H9 (cell line): ENCODE measurements at regions not wholly inside any gene's neighbourhood (a gene's known extent, or its start where the extent isn't known, plus 50 kb on each side); places are given as distances from the start of the nearest gene placed in this dataset.

Experiments used
- DNase-seq: peaks from one replicate; pipeline ENCODE4 v3.0.0-alpha.2; 2017
- H2AFZ ChIP-seq: one replicate; pipeline ENCODE4 v1.6.1; 2013; ENCODE audit warnings: mild to moderate bottlenecking, low read length, control low read depth, moderate library complexity
- H2AK5ac ChIP-seq: 2 replicates; pipeline ENCODE4 v1.6.1; 2013; ENCODE audit warnings: low read length, control low read depth, mixed read lengths; ENCODE audit not compliant: insufficient read length
- H2BK120ac ChIP-seq: one replicate; pipeline ENCODE4 v1.6.1; 2013; ENCODE audit warnings: low read depth, mild to moderate bottlenecking, low read length, control low read depth, inconsistent platforms; ENCODE audit not compliant: poor library complexity, severe bottlenecking
- H2BK12ac ChIP-seq: 2 replicates; pipeline ENCODE4 v1.6.1; 2013; ENCODE audit warnings: low read length, control low read depth, mixed read lengths, low read depth; ENCODE audit not compliant: insufficient read length
- H2BK15ac ChIP-seq: 2 replicates; pipeline ENCODE4 v1.6.1; 2013; ENCODE audit warnings: low read depth, low read length, control low read depth
- H2BK20ac ChIP-seq: one replicate; pipeline ENCODE4 v1.6.1; 2013; ENCODE audit warnings: low read depth, mild to moderate bottlenecking, low read length, control low read depth, inconsistent platforms; ENCODE audit not compliant: poor library complexity, severe bottlenecking
- H2BK5ac ChIP-seq: 2 replicates; pipeline ENCODE4 v1.6.1; 2013; ENCODE audit warnings: low read length, control low read depth, mixed read lengths; ENCODE audit not compliant: insufficient read length
- H3K14ac ChIP-seq: 2 replicates; pipeline ENCODE4 v1.6.1; 2013; ENCODE audit warnings: low read length, control low read depth; ENCODE audit not compliant: insufficient read depth
- H3K18ac ChIP-seq: 2 replicates; pipeline ENCODE4 v1.6.1; 2013; ENCODE audit warnings: low read depth, mild to moderate bottlenecking, mixed read lengths, low read length, control low read depth; ENCODE audit not compliant: insufficient read length
- H3K23ac ChIP-seq: 2 replicates; pipeline ENCODE4 v1.6.1; 2013; ENCODE audit warnings: low read length, control low read depth, mixed read lengths, low read depth; ENCODE audit not compliant: insufficient read length
- H3K23me2 ChIP-seq: 2 replicates; pipeline ENCODE4 v1.6.1; 2013; ENCODE audit warnings: low read depth, mild to moderate bottlenecking, mixed read lengths, low read length, control low read depth; ENCODE audit not compliant: insufficient read length, poor library complexity, severe bottlenecking
- H3K27ac ChIP-seq: 2 replicates; pipeline ENCODE4 v1.5.1; 2013; ENCODE audit warnings: low read length, control low read depth, mixed read lengths, low read depth; ENCODE audit not compliant: insufficient read length
- H3K27me3 ChIP-seq: 2 replicates; pipeline ENCODE4 v1.6.1; 2013; ENCODE audit warnings: low read length, control low read depth, inconsistent platforms; ENCODE audit not compliant: insufficient read depth
- H3K4ac ChIP-seq: 2 replicates; pipeline ENCODE4 v1.6.1; 2013; ENCODE audit warnings: low read depth, mild to moderate bottlenecking, control low read depth, inconsistent platforms, low read length, moderate library complexity
- H3K4me1 ChIP-seq: 2 replicates; pipeline ENCODE4 v1.6.1; 2013; ENCODE audit warnings: low read length, control low read depth, inconsistent platforms; ENCODE audit not compliant: insufficient read depth
- H3K4me2 ChIP-seq: 2 replicates; pipeline ENCODE4 v1.6.1; 2013; ENCODE audit warnings: low read length, control low read depth, mixed read lengths; ENCODE audit not compliant: insufficient read length, insufficient read depth
- H3K56ac ChIP-seq: 2 replicates; pipeline ENCODE4 v1.6.1; 2013; ENCODE audit warnings: low read depth, mild to moderate bottlenecking, mixed read lengths, low read length, control low read depth; ENCODE audit not compliant: insufficient read length
- H3K79me1 ChIP-seq: 2 replicates; pipeline ENCODE4 v1.6.1; 2013; ENCODE audit warnings: low read depth, mild to moderate bottlenecking, moderate library complexity, low read length, control low read depth, inconsistent platforms; ENCODE audit not compliant: insufficient read depth, poor library complexity, severe bottlenecking
- H3K79me2 ChIP-seq: 2 replicates; pipeline ENCODE4 v1.6.1; 2013; ENCODE audit warnings: low read length, control low read depth, inconsistent platforms; ENCODE audit not compliant: insufficient read depth
- H3K9ac ChIP-seq: 2 replicates; pipeline ENCODE4 v1.6.1; 2013; ENCODE audit warnings: low read length, control low read depth, mixed read lengths; ENCODE audit not compliant: insufficient read length; ENCODE audit errors: extremely low read depth
- H3K9me3 ChIP-seq: one replicate; pipeline ENCODE4 v1.6.1; 2013; ENCODE audit warnings: low read depth, low read length, inconsistent platforms; ENCODE audit not compliant: control insufficient read depth
- H3T11ph ChIP-seq: one replicate; pipeline ENCODE4 v1.6.1; 2013; ENCODE audit warnings: mild to moderate bottlenecking, low read length, control low read depth, inconsistent platforms
- H4K20me1 ChIP-seq: one replicate; pipeline ENCODE4 v1.6.1; 2013; ENCODE audit not compliant: control insufficient read depth, insufficient read length, insufficient read depth
- H4K5ac ChIP-seq: 2 replicates; pipeline ENCODE4 v1.6.1; 2013; ENCODE audit warnings: low read depth, mild to moderate bottlenecking, mixed read lengths, low read length, control low read depth; ENCODE audit not compliant: insufficient read length
- H4K8ac ChIP-seq: replicated peaks from 2 replicates; pipeline ENCODE4 v1.6.1; 2013; ENCODE audit warnings: low read length, control low read depth, mixed read lengths, low read depth; ENCODE audit not compliant: insufficient read length
- H4K91ac ChIP-seq: 2 replicates; pipeline ENCODE4 v1.6.1; 2013; ENCODE audit warnings: low read depth, mild to moderate bottlenecking, moderate library complexity, mixed read lengths, low read length, control low read depth; ENCODE audit not compliant: insufficient read length
- H3K27ac Mint-ChIP-seq, 3 experiments: 2 replicates in 2 of 3; 3 replicates in 1 of 3; pipeline ENCODE4 v1.8.0; 2020 to 2021; ENCODE audit warnings: mixed read lengths in 3 of 3, mild to moderate bottlenecking in 1 of 3, moderate library complexity in 1 of 3
- H3K27me3 Mint-ChIP-seq: 2 replicates; pipeline ENCODE4 v1.8.0; 2021; ENCODE audit warnings: low read depth, mild to moderate bottlenecking, moderate library complexity, mixed read lengths
- H3K36me3 Mint-ChIP-seq, 3 experiments: 2 replicates in 2 of 3; 3 replicates in 1 of 3; pipeline ENCODE4 v1.8.0; 2020 to 2021; ENCODE audit warnings: low read depth in 3 of 3, mixed read lengths in 3 of 3; ENCODE audit not compliant: insufficient read depth in 1 of 3
- H3K4me1 Mint-ChIP-seq, 2 experiments: 2 replicates each; pipeline ENCODE4 v1.8.0; 2020; ENCODE audit warnings: mixed read lengths in 2 of 2
- H3K4me3 Mint-ChIP-seq, 2 experiments: 2 replicates in 1 of 2; 3 replicates in 1 of 2; pipeline ENCODE4 v1.8.0; 2020 to 2021; ENCODE audit warnings: mild to moderate bottlenecking in 2 of 2, mixed read lengths in 2 of 2, moderate library complexity in 1 of 2
- H3K9me3 Mint-ChIP-seq, 2 experiments: 2 replicates in 1 of 2; 3 replicates in 1 of 2; pipeline ENCODE4 v1.8.0; 2020; ENCODE audit warnings: mild to moderate bottlenecking in 2 of 2, mixed read lengths in 2 of 2, moderate library complexity in 1 of 2
- CTCF ChIP-seq: fragments of 200-600 bp; sonication (generic); conservative IDR thresholded peaks from 3 replicates; pipeline ENCODE4 v1.8.0; 2021; ENCODE audit warnings: antibody characterized with exemption, mild to moderate bottlenecking
- WGBS: extraction: QIAGEN DNeasy Blood & Tissue Kit; methylation state at CpG from one replicate; pipeline ENCODE4 v1.1.7; 2013; ENCODE audit warnings: missing lambda C conversion rate, low lambda C conversion rate, mixed read lengths; ENCODE audit not compliant: insufficient read length; ENCODE audit errors: extremely low coverage; 5-methylcytosine and 5-hydroxymethylcytosine counted together

- no peak for TF ChIP-seq CTCF
Observed at GRCh38 chr17:33416131-33416530, 123.0 kb upstream of the ASIC2 start.

More at GRCh38 chr17:33416131-33416530, 123.0 kb upstream of the ASIC2 start:
- DNase-seq = no peak
- Histone ChIP-seq H3K9ac (no peak overlapping the region), H3K79me1 (no peaks in the 10 kb centered on the region), H4K20me1 (no peaks in the 10 kb centered on the region), H3K4ac (no peak overlapping the region), H2BK20ac (no peak overlapping the region), H2BK120ac (no peak overlapping the region), H4K91ac (no peak overlapping the region), H2BK15ac (no peak overlapping the region), H3K4me1 (no peaks in the 10 kb centered on the region), H3K27me3 (no peaks in the 10 kb centered on the region; the same call in 1 of the 2 replicates), H2BK12ac (no peak overlapping the region), H4K5ac (no peak overlapping the region), H3K23ac (no peak overlapping the region), H3K27ac (no peak overlapping the region), H3K56ac (no peak overlapping the region), H3K9me3 (no peaks in the 10 kb centered on the region), H2AK5ac (no peak overlapping the region), H4K8ac (no peak overlapping the region), H2BK5ac (no peak overlapping the region), H3K14ac (no peak overlapping the region), H2AFZ (no peak overlapping the region), H3T11ph (no peak overlapping the region), H3K23me2 (no peaks in the 10 kb centered on the region), H3K79me2 (no peaks in the 10 kb centered on the region), H3K4me2 (no peak overlapping the region), H3K18ac (no peak overlapping the region)
- peaks cover 9% of the 10 kb centered on the region for H3K27me3 Mint-ChIP-seq
- WGBS = no CpG with 5 or more reads among the region's 2 CpGs
- H3K9me3 Mint-ChIP-seq = no peaks in the 10 kb centered on the region; a peak in 1 of 5 replicates
- H3K4me1 Mint-ChIP-seq = peaks cover 10 to 14% of the 10 kb centered on the region in 2 experiments
- H3K27ac Mint-ChIP-seq = no peak overlapping the region
- H3K36me3 Mint-ChIP-seq = no peaks in the 10 kb centered on the region
- no peak overlapping the region for H3K4me3 Mint-ChIP-seq
